Rectal smooth muscle tissue (tissue), 1 donor: ENCODE measurements at regions not wholly inside any gene's neighbourhood (a gene's known extent, or its start where the extent isn't known, plus 50 kb on each side); places are given as distances from the start of the nearest gene placed in this dataset.

Experiments
- H3K27ac ChIP-seq: one replicate; pipeline ENCODE4 v1.7.0; 2013; ENCODE audit warnings: low read depth, low read length, inconsistent platforms
- H3K27me3 ChIP-seq: one replicate; pipeline ENCODE4 v1.7.0; 2013; ENCODE audit warnings: low read length; ENCODE audit not compliant: control insufficient read depth, insufficient read depth
- H3K36me3 ChIP-seq: one replicate; pipeline ENCODE4 v1.7.0; 2013; ENCODE audit warnings: low read length; ENCODE audit not compliant: control insufficient read depth, insufficient read depth
- H3K4me1 ChIP-seq: one replicate; pipeline ENCODE4 v1.7.0; 2013; ENCODE audit warnings: low read length; ENCODE audit not compliant: control insufficient read depth, insufficient read depth
- H3K4me3 ChIP-seq: one replicate; pipeline ENCODE4 v1.7.0; 2013; ENCODE audit warnings: low read length
- H3K9ac ChIP-seq: one replicate; pipeline ENCODE4 v1.7.0; 2013; ENCODE audit warnings: low read length

- no peak overlapping the region for H3K9ac ChIP-seq
- no peak overlapping the region for H3K4me3 ChIP-seq
- no peaks in the 10 kb centered on the region for H3K36me3 ChIP-seq
- H3K27me3 ChIP-seq, result no peaks in the 10 kb centered on the region
- H3K27ac ChIP-seq, result no peak overlapping the region
- peaks cover 3% of the 10 kb centered on the region for H3K4me1 ChIP-seq
Observed at GRCh38 chr11:15817001-15817400, 539.3 kb downstream of the SOX6 start.

- no peaks in the 10 kb centered on the region for H3K27me3 ChIP-seq
- no peak overlapping the region for H3K27ac ChIP-seq
- no peak overlapping the region for H3K4me3 ChIP-seq
- peaks cover 3% of the 10 kb centered on the region for H3K4me1 ChIP-seq
- H3K36me3 ChIP-seq, result no peaks in the 10 kb centered on the region
- H3K9ac ChIP-seq, result no peak overlapping the region
Observed at GRCh38 chr11:15818132-15818842, 538.1 kb downstream of the SOX6 start.

- H3K27ac ChIP-seq, result no peak overlapping the region
- peaks cover 3% of the 10 kb centered on the region for H3K4me1 ChIP-seq
Observed at GRCh38 chr11:15819679-15820286, 536.6 kb downstream of the SOX6 start.

GRCh38 chr11:15821451-15821850 lies 534.9 kb downstream of the SOX6 start:
- H3K4me3 ChIP-seq, result no peak overlapping the region
- H3K4me1 ChIP-seq, result peaks cover under 1% of the 10 kb centered on the region
- H3K27ac ChIP-seq, result no peak overlapping the region
- no peak overlapping the region for H3K9ac ChIP-seq
- H3K27me3 ChIP-seq, result no peaks in the 10 kb centered on the region
- H3K36me3 ChIP-seq, result no peaks in the 10 kb centered on the region

More at GRCh38 chr11:15819679-15820286, 536.6 kb downstream of the SOX6 start:
- no peak overlapping the region for H3K9ac ChIP-seq
- no peaks in the 10 kb centered on the region for H3K36me3 ChIP-seq
- H3K27me3 ChIP-seq, result no peaks in the 10 kb centered on the region
- H3K4me3 ChIP-seq, result no peak overlapping the region

- no peaks in the 10 kb centered on the region for H3K4me1 ChIP-seq
- no peak overlapping the region for H3K9ac ChIP-seq
- no peak overlapping the region for H3K4me3 ChIP-seq
- no peaks in the 10 kb centered on the region for H3K27me3 ChIP-seq
- H3K36me3 ChIP-seq, result no peaks in the 10 kb centered on the region
- no peak overlapping the region for H3K27ac ChIP-seq
Observed at GRCh38 chr11:15824060-15824459, 532.3 kb downstream of the SOX6 start.

- Histone ChIP-seq H3K27ac (no peak overlapping the region), H3K36me3 (no peaks in the 10 kb centered on the region), H3K27me3 (no peaks in the 10 kb centered on the region), H3K9ac (no peak overlapping the region), H3K4me1 (no peaks in the 10 kb centered on the region), H3K4me3 (no peak overlapping the region)
Observed at GRCh38 chr11:15825976-15826650, 530.2 kb downstream of the SOX6 start.

GRCh38 chr11:15826826-15827225 lies 529.5 kb downstream of the SOX6 start:
- H3K36me3 ChIP-seq, result no peaks in the 10 kb centered on the region
- no peak overlapping the region for H3K9ac ChIP-seq
- no peak overlapping the region for H3K27ac ChIP-seq
- no peaks in the 10 kb centered on the region for H3K27me3 ChIP-seq
- H3K4me3 ChIP-seq, result no peak overlapping the region
- H3K4me1 ChIP-seq, result no peaks in the 10 kb centered on the region

- Histone ChIP-seq H3K27ac (no peak overlapping the region), H3K4me3 (no peak overlapping the region), H3K36me3 (no peaks in the 10 kb centered on the region), H3K4me1 (no peaks in the 10 kb centered on the region), H3K27me3 (no peaks in the 10 kb centered on the region), H3K9ac (no peak overlapping the region)
Observed at GRCh38 chr11:15828215-15828853, 528.0 kb downstream of the SOX6 start.

GRCh38 chr11:15829312-15829711 lies 527.0 kb downstream of the SOX6 start:
- Histone ChIP-seq H3K27me3 (no peaks in the 10 kb centered on the region), H3K4me3 (no peak overlapping the region), H3K4me1 (no peaks in the 10 kb centered on the region), H3K36me3 (no peaks in the 10 kb centered on the region), H3K9ac (no peak overlapping the region), H3K27ac (no peak overlapping the region)

GRCh38 chr11:15830741-15831428 lies 525.5 kb downstream of the SOX6 start:
- Histone ChIP-seq H3K36me3 (no peaks in the 10 kb centered on the region), H3K4me3 (no peak overlapping the region), H3K9ac (no peak overlapping the region), H3K27ac (no peak overlapping the region), H3K27me3 (no peaks in the 10 kb centered on the region), H3K4me1 (no peaks in the 10 kb centered on the region)

- no peaks in the 10 kb centered on the region for H3K36me3 ChIP-seq
- peak overlapping the region; percentile 44 for H3K27ac ChIP-seq
- H3K4me1 ChIP-seq, result no peaks in the 10 kb centered on the region
- no peak overlapping the region for H3K9ac ChIP-seq
- H3K4me3 ChIP-seq, result no peak overlapping the region
- no peaks in the 10 kb centered on the region for H3K27me3 ChIP-seq
Observed at GRCh38 chr11:15835788-15836411, 520.4 kb downstream of the SOX6 start.

GRCh38 chr11:15836795-15837194 lies 519.6 kb downstream of the SOX6 start:
- Histone ChIP-seq H3K36me3 (no peaks in the 10 kb centered on the region), H3K27me3 (no peaks in the 10 kb centered on the region), H3K9ac (no peak overlapping the region), H3K4me1 (no peaks in the 10 kb centered on the region), H3K27ac (no peak overlapping the region), H3K4me3 (no peak overlapping the region)
